Fibroblast of lung (primary cell): ENCODE measurements at regions not wholly inside any gene's neighbourhood (a gene's known extent, or its start where the extent isn't known, plus 50 kb on each side); places are given as distances from the start of the nearest gene placed in this dataset.

Source experiments
- CTCF ChIP-seq, 2 donors: IDR thresholded peaks in 1 of 2; conservative IDR thresholded peaks in 1 of 2; 1 replicate in 1 of 2; 2 replicates in 1 of 2; pipeline ENCODE4 v1.5.1; 2011 to 2012; ENCODE audit warnings: low read length in 2 of 2, control low read depth in 1 of 2, inconsistent platforms in 1 of 2, low read depth in 1 of 2, mild to moderate bottlenecking in 1 of 2
- EZH2 ChIP-seq: IDR thresholded peaks from 2 replicates; pipeline ENCODE4 v1.5.1; 2012; ENCODE audit warnings: low read length, control low read depth, mild to moderate bottlenecking; ENCODE audit errors: missing control alignments

- TF ChIP-seq CTCF (conservative IDR thresholded peaks at IDR 0.05 in 1 of 2, IDR thresholded peaks at IDR 0.05 in 1 of 2; ENCODE audit: low read depth in 1 of 2, low read length in 2 of 2): no peak
- no peak for TF ChIP-seq EZH2
These were observed 375.5 kb downstream of the ZNF521 start for GRCh38 chr18:24976502-24976901.
